SK-N-SH (cell line): ENCODE measurements at regions not wholly inside any gene's neighbourhood (a gene's known extent, or its start where the extent isn't known, plus 50 kb on each side); places are given as distances from the start of the nearest gene placed in this dataset.

ENCODE experiments used
- RCOR1 ChIP-seq: fragments of 150-350 bp; IDR thresholded peaks from 2 replicates; pipeline ENCODE4 v1.6.1; 2017; ENCODE audit warnings: antibody characterized with exemption, low read length
- TCF12 ChIP-seq: IDR thresholded peaks from 2 replicates; pipeline ENCODE4 v1.4.0; 2012
- TF ChIP-seq, protein P1 (sequence below): fragments of 200-600 bp; sonication (generic); IDR thresholded peaks from 2 replicates; pipeline ENCODE4 v1.6.1; 2017; ENCODE audit warnings: antibody characterized with exemption, mild to moderate bottlenecking, moderate library complexity
- TF ChIP-seq, protein P2 (sequence below): fragments of 150-350 bp; IDR thresholded peaks from 2 replicates; pipeline ENCODE4 v1.6.1; 2017; ENCODE audit warnings: antibody characterized with exemption, low read length, low read depth, borderline replicate concordance

DNA sequence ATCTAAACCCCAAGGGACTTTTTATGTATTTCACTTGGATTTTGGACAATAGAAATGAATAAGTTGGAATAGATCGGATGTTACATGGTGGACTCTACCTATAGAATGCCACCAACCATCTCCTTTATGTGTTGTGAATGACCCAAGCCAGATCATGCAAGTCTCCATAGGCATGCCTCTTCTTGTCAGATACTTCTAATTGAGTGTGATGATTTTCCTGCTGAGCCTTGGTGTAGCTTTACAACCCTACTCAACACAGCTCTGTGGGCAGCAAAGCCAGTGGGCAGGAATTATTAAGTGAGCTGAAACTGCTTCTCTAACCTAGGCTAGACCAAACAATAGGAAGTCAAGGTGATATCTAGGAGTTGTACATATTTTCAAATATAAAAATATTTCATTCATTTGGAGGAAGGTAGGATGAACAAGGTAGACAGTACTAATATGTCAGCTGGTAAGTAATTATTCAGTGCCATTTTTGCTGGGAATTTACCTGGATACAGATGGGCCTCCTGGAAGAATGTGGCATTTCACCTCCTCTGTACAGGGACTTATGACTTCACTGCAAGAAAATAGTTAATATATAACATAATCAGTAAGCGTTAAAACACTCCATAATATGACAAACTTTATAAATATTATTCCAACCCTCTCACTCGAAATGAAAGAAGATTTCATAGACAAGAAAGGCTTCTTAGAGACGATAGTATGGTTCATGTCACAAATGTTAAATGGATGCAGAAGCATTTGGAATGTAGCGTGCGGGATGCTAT, 298.0 kb upstream of the FAT1 start:
- TF ChIP-seq, protein P1, sequence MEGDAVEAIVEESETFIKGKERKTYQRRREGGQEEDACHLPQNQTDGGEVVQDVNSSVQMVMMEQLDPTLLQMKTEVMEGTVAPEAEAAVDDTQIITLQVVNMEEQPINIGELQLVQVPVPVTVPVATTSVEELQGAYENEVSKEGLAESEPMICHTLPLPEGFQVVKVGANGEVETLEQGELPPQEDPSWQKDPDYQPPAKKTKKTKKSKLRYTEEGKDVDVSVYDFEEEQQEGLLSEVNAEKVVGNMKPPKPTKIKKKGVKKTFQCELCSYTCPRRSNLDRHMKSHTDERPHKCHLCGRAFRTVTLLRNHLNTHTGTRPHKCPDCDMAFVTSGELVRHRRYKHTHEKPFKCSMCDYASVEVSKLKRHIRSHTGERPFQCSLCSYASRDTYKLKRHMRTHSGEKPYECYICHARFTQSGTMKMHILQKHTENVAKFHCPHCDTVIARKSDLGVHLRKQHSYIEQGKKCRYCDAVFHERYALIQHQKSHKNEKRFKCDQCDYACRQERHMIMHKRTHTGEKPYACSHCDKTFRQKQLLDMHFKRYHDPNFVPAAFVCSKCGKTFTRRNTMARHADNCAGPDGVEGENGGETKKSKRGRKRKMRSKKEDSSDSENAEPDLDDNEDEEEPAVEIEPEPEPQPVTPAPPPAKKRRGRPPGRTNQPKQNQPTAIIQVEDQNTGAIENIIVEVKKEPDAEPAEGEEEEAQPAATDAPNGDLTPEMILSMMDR: no peak
- TF ChIP-seq RCOR1 (no peak), TCF12 (no peak)
- TF ChIP-seq, protein P2, sequence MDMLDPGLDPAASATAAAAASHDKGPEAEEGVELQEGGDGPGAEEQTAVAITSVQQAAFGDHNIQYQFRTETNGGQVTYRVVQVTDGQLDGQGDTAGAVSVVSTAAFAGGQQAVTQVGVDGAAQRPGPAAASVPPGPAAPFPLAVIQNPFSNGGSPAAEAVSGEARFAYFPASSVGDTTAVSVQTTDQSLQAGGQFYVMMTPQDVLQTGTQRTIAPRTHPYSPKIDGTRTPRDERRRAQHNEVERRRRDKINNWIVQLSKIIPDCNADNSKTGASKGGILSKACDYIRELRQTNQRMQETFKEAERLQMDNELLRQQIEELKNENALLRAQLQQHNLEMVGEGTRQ: no peak
